Heart right ventricle (tissue), 16 donors: ENCODE measurements at regions not wholly inside any gene's neighbourhood (a gene's known extent, or its start where the extent isn't known, plus 50 kb on each side); places are given as distances from the start of the nearest gene placed in this dataset.

Source experiments
- ATAC-seq, 8 donors: fragments of 200-7000 bp; cut with Tn5 transposase; one replicate each; pipeline ENCODE4 v1.9.1; 2020; ENCODE audit warnings: mild to moderate bottlenecking in 8 of 8, moderate library complexity in 8 of 8, moderate number of reproducible peaks in 1 of 8
- DNase-seq, 2 donors: peaks; one replicate each; pipeline ENCODE4 v3.0.0-alpha.2; 2020
- H3K27ac ChIP-seq, 10 donors: fragments of 200-600 bp; sonication (generic) in 2 of 10; one replicate each; pipeline versions ENCODE4 v1.5.0 to v1.8.0; 2020 to 2022; ENCODE audit warnings: mild to moderate bottlenecking in 3 of 10
- H3K27me3 ChIP-seq, 7 donors: fragments of 200-600 bp; one replicate each; pipeline ENCODE4 v1.8.0; 2021 to 2022; ENCODE audit warnings: mild to moderate bottlenecking in 2 of 7
- H3K36me3 ChIP-seq, 9 donors: fragments of 200-600 bp; sonication (generic) in 1 of 9; one replicate each; pipeline versions ENCODE4 v1.5.0 to v1.8.0; 2020 to 2022; ENCODE audit warnings: mild to moderate bottlenecking in 2 of 9
- H3K4me1 ChIP-seq, 9 donors: fragments of 200-600 bp; sonication (generic) in 1 of 9; one replicate each; pipeline versions ENCODE4 v1.5.0 to v1.8.0; 2020 to 2022; ENCODE audit warnings: mild to moderate bottlenecking in 4 of 9
- H3K4me3 ChIP-seq, 10 donors: fragments of 200-600 bp; sonication (generic) in 2 of 10; one replicate each; pipeline versions ENCODE4 v1.5.0 to v1.8.0; 2020 to 2022; ENCODE audit warnings: mild to moderate bottlenecking in 7 of 10, moderate library complexity in 2 of 10
- H3K9me3 ChIP-seq, 11 donors: fragments of 200-600 bp in 10 of 11; sonication (generic) in 2 of 11; one replicate each; pipeline versions ENCODE4 v1.5.0 to v1.8.0; 2013 to 2022; ENCODE audit warnings: mild to moderate bottlenecking in 2 of 11, control low read depth in 1 of 11, moderate library complexity in 1 of 11
- WGBS, 2 donors: extraction: QIAGEN DNeasy Blood & Tissue Kit; methylation state at CpG; one replicate each; pipeline ENCODE4 v1.1.7; 2013; ENCODE audit warnings: inconsistent platforms in 1 of 2; 5-methylcytosine and 5-hydroxymethylcytosine counted together
- intact Hi-C, 10 donors: fragments of 100-400 bp; cut with DNase I; formaldehyde crosslinking; loops; one replicate each; pipeline versions ENCODE4 v1.11.1 to v1.14.2; 2022
- TF ChIP-seq, protein P1 (sequence below), 9 donors: fragments of 200-600 bp; sonication (generic) in 2 of 9; IDR thresholded peaks; one replicate each; pipeline versions ENCODE4 v1.5.0 to v1.8.0; 2021 to 2022; ENCODE audit warnings: antibody characterized with exemption in 9 of 9, mild to moderate bottlenecking in 5 of 9, moderate library complexity in 1 of 9
- donor health status: Arrhythmogenic right ventricular cardiomyopathy.
- donor health status: ischemic (EF 13 %, LVEDD 7.1; RV severe dilation, severe dysfunction).
- donor health status: healthy with polysubstance abuse.
- donor health status: DM: no; HTN: yes; CAD: no.
- donor health status: DM: no; HTN: no; CAD: no.
- donor health status: ischemic (EF 25% LVEDD 6.9; RV normal size, moderate dysfunction).
- donor health status: ischemic (EF 25% LVEDD 5.7; RV mildly dilated, moderate dysfunction).
- donor health status: healthy.
- donor health status: DM: yes; HTN: yes; CAD: no.
- donor health status: Ischemic cardiomyopathy.
- donor health status: ischemic (EF 35%, LVEDD 5.7; RV mildly dilated, moderate dysfunction).
- donor health status: nonischemic (EF 11% LVEDD 7.7; RV severe dilation, severe dysfunction).
- donor health status: DM: yes; HTN: yes; CAD: no.
- donor health status: PGD.
- donor health status: ischemic (EF 29% LVEDD 5.4; RV normal size, mild dysfunction).
- donor health status: nonischemic (EF 23%, LVEDD 6.1; RV moderate dilation, normal function).

DNA sequence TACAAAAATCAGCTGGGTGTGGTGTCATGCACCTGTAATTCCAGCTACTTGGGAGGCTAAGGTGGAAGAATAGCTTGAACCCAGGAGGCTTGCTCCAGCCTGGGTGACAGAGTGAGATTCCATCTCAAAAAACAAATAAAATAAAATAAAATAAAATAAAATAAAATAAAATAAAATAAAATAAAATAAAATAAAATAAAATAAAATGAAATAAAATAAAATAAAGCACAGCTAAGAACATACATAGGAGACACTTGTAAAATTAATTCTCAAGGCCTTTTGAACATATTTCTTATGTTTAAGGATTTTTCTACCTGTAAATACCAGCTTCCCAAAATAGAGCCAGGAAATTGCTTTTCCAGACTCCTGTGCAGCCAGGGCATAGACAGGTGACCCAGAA is 703.0 kb downstream of the ZPLD1 start:
- Histone ChIP-seq H3K4me1 (no peaks in the 10 kb centered on the region), H3K27me3 (peaks cover 0 to 3% (median 0%) of the 10 kb centered on the region in 7 donors), H3K4me3 (no peak overlapping the region), H3K9me3 (no peaks in the 10 kb centered on the region), H3K36me3 (no peaks in the 10 kb centered on the region), H3K27ac (no peak overlapping the region)
- TF ChIP-seq, protein P1, sequence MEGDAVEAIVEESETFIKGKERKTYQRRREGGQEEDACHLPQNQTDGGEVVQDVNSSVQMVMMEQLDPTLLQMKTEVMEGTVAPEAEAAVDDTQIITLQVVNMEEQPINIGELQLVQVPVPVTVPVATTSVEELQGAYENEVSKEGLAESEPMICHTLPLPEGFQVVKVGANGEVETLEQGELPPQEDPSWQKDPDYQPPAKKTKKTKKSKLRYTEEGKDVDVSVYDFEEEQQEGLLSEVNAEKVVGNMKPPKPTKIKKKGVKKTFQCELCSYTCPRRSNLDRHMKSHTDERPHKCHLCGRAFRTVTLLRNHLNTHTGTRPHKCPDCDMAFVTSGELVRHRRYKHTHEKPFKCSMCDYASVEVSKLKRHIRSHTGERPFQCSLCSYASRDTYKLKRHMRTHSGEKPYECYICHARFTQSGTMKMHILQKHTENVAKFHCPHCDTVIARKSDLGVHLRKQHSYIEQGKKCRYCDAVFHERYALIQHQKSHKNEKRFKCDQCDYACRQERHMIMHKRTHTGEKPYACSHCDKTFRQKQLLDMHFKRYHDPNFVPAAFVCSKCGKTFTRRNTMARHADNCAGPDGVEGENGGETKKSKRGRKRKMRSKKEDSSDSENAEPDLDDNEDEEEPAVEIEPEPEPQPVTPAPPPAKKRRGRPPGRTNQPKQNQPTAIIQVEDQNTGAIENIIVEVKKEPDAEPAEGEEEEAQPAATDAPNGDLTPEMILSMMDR (IDR thresholded peaks at IDR 0.05): no peak
- DNase-seq: no peak
- ATAC-seq: no peak
- intact Hi-C loops: no loop called here

DNA sequence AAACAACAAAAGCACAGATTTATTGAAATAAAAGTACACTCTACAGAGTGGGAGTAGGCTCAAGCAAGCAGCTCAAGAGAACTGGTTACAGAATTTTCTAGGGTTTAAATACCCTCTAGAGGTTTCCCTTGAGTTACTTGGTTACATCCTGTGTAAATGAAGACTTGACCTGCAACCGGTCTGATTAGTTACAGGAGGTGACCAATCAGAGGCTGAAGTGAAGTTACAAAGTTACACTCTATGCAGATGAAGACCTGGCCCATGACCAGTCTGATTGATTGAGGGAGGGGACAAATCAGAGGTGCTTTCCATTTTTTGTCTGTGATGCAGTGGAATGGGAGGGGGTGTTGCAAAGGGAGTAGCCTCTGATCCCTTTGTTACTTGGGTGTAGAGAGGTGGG is 723.4 kb downstream of the ZPLD1 start:
- TF ChIP-seq, protein P1 (IDR thresholded peaks at IDR 0.05): no peak
- Histone ChIP-seq H3K27me3 (no peaks in the 10 kb centered on the region), H3K36me3 (no peaks in the 10 kb centered on the region), H3K4me1 (no peaks in the 10 kb centered on the region), H3K4me3 (no peak overlapping the region), H3K27ac (no peak overlapping the region), H3K9me3 (no peaks in the 10 kb centered on the region)
- DNase-seq: no peak
- ATAC-seq: no peak
- intact Hi-C loops: no loop called here
- 58 to 63% methylated on average over 1 of the region's 1 CpG for WGBS, 2 donors

DNA sequence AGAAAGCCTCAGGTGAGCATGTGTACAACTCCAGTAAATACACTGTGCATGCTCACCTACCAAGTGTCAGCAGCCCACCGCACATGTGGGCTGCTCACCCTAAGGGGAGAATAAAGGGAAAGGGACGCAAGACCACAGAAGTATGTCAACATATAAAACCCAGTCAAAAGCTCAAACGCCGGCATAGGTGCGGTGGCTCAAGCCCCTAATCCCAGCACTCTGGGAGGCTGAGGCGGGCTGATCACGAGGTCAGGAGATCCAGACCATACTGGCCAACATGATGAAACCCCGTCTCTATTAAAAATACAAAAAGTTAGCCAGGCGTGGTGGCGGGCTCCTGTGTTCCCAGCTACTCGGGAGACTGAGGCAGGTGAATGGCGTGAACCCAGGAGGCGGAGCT is 732.1 kb downstream of the ZPLD1 start:
- H3K27me3 ChIP-seq: no peaks in the 10 kb centered on the region
- no peaks in the 10 kb centered on the region for H3K36me3 ChIP-seq
- H3K4me1 ChIP-seq: no peaks in the 10 kb centered on the region
- no peak for DNase-seq
- intact Hi-C loops: no loop called here
- WGBS, 2 donors: 90 to 94% methylated on average over 13 of the region's 13 CpGs
- no peak overlapping the region for H3K4me3 ChIP-seq
- H3K9me3 ChIP-seq: peaks cover 0 to 7% (median 0%) of the 10 kb centered on the region in 11 donors
- ATAC-seq: no peak
- H3K27ac ChIP-seq: no peak overlapping the region
- TF ChIP-seq, protein P1 (IDR thresholded peaks at IDR 0.05): no peak

DNA sequence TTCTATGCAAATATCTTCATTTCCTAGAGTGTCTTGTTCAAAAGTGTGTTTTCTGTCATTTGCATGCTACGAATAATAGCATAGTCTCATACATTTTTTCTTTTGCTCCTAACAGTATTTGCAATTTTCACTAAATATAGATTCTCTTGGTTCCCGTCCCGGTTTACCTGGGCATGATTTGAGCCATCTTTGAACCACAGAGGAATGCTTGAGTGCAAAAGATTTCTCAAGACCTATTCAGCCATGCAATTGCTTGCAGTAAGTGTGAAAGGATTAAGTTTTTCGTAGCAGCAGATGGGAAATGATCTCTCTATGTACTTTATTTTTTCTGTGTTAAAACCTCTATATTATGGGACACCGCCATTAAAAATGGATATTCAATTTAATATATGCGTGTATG is 733.0 kb downstream of the ZPLD1 start:
- intact Hi-C loops: no loop called here
- H3K27ac ChIP-seq: no peak overlapping the region
- peaks cover 0 to 7% (median 0%) of the 10 kb centered on the region in 11 donors for H3K9me3 ChIP-seq
- 76 to 82% methylated on average over 6 of the region's 6 CpGs for WGBS, 2 donors
- H3K36me3 ChIP-seq: no peaks in the 10 kb centered on the region
- H3K4me1 ChIP-seq: no peaks in the 10 kb centered on the region
- no peak overlapping the region for H3K4me3 ChIP-seq
- ATAC-seq (no peak), DNase-seq (no peak)
- TF ChIP-seq, protein P1 (IDR thresholded peaks at IDR 0.05): no peak
- H3K27me3 ChIP-seq: no peaks in the 10 kb centered on the region

DNA sequence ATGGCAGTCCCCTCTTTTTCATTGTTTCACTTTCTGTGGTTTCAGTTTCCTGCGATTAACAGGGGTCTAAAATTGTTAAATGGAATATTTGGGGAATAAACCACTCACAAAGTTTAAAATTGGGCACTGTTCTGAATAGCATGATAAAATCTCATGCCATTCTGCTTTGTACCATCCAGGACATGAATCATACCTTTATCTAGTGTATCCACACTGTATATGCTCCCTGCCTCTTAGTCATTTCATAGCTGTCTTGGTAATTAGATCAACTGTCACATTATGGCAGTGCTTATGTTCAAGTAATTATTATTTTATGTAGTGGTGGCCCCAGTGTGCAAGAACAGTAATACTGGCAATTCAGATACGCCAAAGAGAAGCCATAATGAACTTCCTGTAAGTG is 734.5 kb downstream of the ZPLD1 start:
- H3K4me1 ChIP-seq: no peaks in the 10 kb centered on the region
- H3K27me3 ChIP-seq: no peaks in the 10 kb centered on the region
- WGBS, 2 donors: 70 to 74% methylated on average over 2 of the region's 2 CpGs
- intact Hi-C loops: no loop called here
- H3K4me3 ChIP-seq: no peak overlapping the region
- ATAC-seq (no peak), DNase-seq (no peak)
- no peak overlapping the region for H3K27ac ChIP-seq
- no peaks in the 10 kb centered on the region for H3K36me3 ChIP-seq
- H3K9me3 ChIP-seq: peaks cover 0 to 7% (median 0%) of the 10 kb centered on the region in 11 donors
- TF ChIP-seq, protein P1 (IDR thresholded peaks at IDR 0.05): no peak
